Ascending aorta (tissue), 2 donors: ENCODE measurements at regions not wholly inside any gene's neighbourhood (a gene's known extent, or its start where the extent isn't known, plus 50 kb on each side); places are given as distances from the start of the nearest gene placed in this dataset.

Experiments
- DNase-seq, 2 donors: peaks; one replicate each; pipeline ENCODE4 v3.0.0-alpha.2; 2019; ENCODE audit warnings: low spot score in 2 of 2
- H3K27ac ChIP-seq, 2 donors: fragments of 200-600 bp; sonication (generic); one replicate each; pipeline ENCODE4 v1.5.1; 2016 to 2017; ENCODE audit warnings: mild to moderate bottlenecking in 1 of 2
- H3K27me3 ChIP-seq: fragments of 200-600 bp; sonication (generic); one replicate; pipeline ENCODE4 v1.5.1; 2017
- H3K36me3 ChIP-seq, 2 donors: fragments of 200-600 bp; sonication (generic); one replicate each; pipeline ENCODE4 v1.5.1; 2016
- H3K4me1 ChIP-seq, 2 donors: fragments of 200-600 bp; sonication (generic); one replicate each; pipeline ENCODE4 v1.5.1; 2016 to 2017; ENCODE audit warnings: mild to moderate bottlenecking in 1 of 2
- H3K4me3 ChIP-seq, 2 donors: fragments of 200-600 bp; sonication (generic); one replicate each; pipeline ENCODE4 v1.5.1; 2016 to 2017; ENCODE audit warnings: mild to moderate bottlenecking in 1 of 2
- H3K9me3 ChIP-seq, 2 donors: fragments of 200-600 bp; sonication (generic); one replicate each; pipeline ENCODE4 v1.5.1; 2016
- CTCF ChIP-seq, 3 experiments: fragments of 200-600 bp in 2 of 3; fragments of 450-650 bp in 1 of 3; sonication (generic) in 2 of 3; IDR thresholded peaks; one replicate each; pipeline ENCODE4 v1.5.1; 2016 to 2019; ENCODE audit warnings: antibody characterized with exemption in 3 of 3, mild to moderate bottlenecking in 1 of 3, moderate library complexity in 1 of 3
- intact Hi-C: fragments of 100-400 bp; cut with DNase I; formaldehyde crosslinking; loops from one replicate; pipeline ENCODE4 v1.15.1; 2023

- Histone ChIP-seq H3K27ac (no peak overlapping the region), H3K9me3 (no peaks in the 10 kb centered on the region), H3K4me1 (no peaks in the 10 kb centered on the region), H3K4me3 (no peak overlapping the region), H3K36me3 (no peaks in the 10 kb centered on the region), H3K27me3 (no peaks in the 10 kb centered on the region)
- no peak for TF ChIP-seq CTCF (IDR thresholded peaks at IDR 0.05)
- no peak for DNase-seq
- intact Hi-C loops: no loop called here
These were observed 145.4 kb upstream of the PIK3C3 start for GRCh38 chr18:41809652-41810051.

- no peak for TF ChIP-seq CTCF (IDR thresholded peaks at IDR 0.05)
- Histone ChIP-seq H3K36me3 (no peaks in the 10 kb centered on the region), H3K9me3 (no peaks in the 10 kb centered on the region), H3K27ac (no peak overlapping the region), H3K4me3 (no peak overlapping the region), H3K4me1 (no peaks in the 10 kb centered on the region), H3K27me3 (no peaks in the 10 kb centered on the region)
- intact Hi-C loops: no loop called here
- no peak for DNase-seq
These were observed 149.7 kb upstream of the PIK3C3 start for GRCh38 chr18:41805341-41805740.

GRCh38 chr18:41798879-41799278 is 156.2 kb upstream of the PIK3C3 start:
- no peaks in the 10 kb centered on the region for H3K9me3 ChIP-seq
- no peaks in the 10 kb centered on the region for H3K36me3 ChIP-seq
- no peaks in the 10 kb centered on the region for H3K4me1 ChIP-seq
- intact Hi-C loops: no loop called here
- no peak overlapping the region for H3K4me3 ChIP-seq
- no peaks in the 10 kb centered on the region for H3K27me3 ChIP-seq
- no peak for DNase-seq
- H3K27ac ChIP-seq: no peak overlapping the region
- TF ChIP-seq CTCF (IDR thresholded peaks at IDR 0.05): no peak

GRCh38 chr18:41790687-41791086 is 164.3 kb upstream of the PIK3C3 start:
- intact Hi-C loops: no loop called here
- Histone ChIP-seq H3K9me3 (no peaks in the 10 kb centered on the region), H3K36me3 (no peaks in the 10 kb centered on the region), H3K4me3 (no peak overlapping the region), H3K27me3 (no peaks in the 10 kb centered on the region), H3K27ac (no peak overlapping the region), H3K4me1 (no peaks in the 10 kb centered on the region)
- no peak for DNase-seq
- TF ChIP-seq CTCF (IDR thresholded peaks at IDR 0.05): no peak

- no peak for TF ChIP-seq CTCF (IDR thresholded peaks at IDR 0.05)
- no peaks in the 10 kb centered on the region for H3K4me1 ChIP-seq
- intact Hi-C loops: no loop called here
- H3K36me3 ChIP-seq: no peaks in the 10 kb centered on the region
- H3K27me3 ChIP-seq: no peaks in the 10 kb centered on the region
- H3K27ac ChIP-seq: no peak overlapping the region
- H3K4me3 ChIP-seq: no peak overlapping the region
- no peak for DNase-seq
- no peaks in the 10 kb centered on the region for H3K9me3 ChIP-seq
These were observed 166.0 kb upstream of the PIK3C3 start for GRCh38 chr18:41789001-41789400.

GRCh38 chr18:41783879-41784278 is 171.2 kb upstream of the PIK3C3 start:
- TF ChIP-seq CTCF (IDR thresholded peaks at IDR 0.05): no peak
- Histone ChIP-seq H3K4me1 (no peaks in the 10 kb centered on the region), H3K36me3 (no peaks in the 10 kb centered on the region), H3K9me3 (no peaks in the 10 kb centered on the region), H3K27me3 (no peaks in the 10 kb centered on the region), H3K27ac (no peak overlapping the region), H3K4me3 (no peak overlapping the region)
- DNase-seq: no peak
- intact Hi-C loops: no loop called here
